PC-9 (cell line): ENCODE measurements at regions not wholly inside any gene's neighbourhood (a gene's known extent, or its start where the extent isn't known, plus 50 kb on each side); places are given as distances from the start of the nearest gene placed in this dataset.

ENCODE experiments used
- CTCF ChIP-seq: fragments of 200-600 bp; sonication (generic); conservative IDR thresholded peaks from 2 replicates; pipeline ENCODE4 v1.6.1; 2017; ENCODE audit warnings: mixed run types, antibody characterized with exemption, mild to moderate bottlenecking, moderate library complexity
- EZH2 ChIP-seq: fragments of 200-600 bp; sonication (generic); IDR thresholded peaks from 2 replicates; pipeline ENCODE4 v1.8.0; 2017; ENCODE audit warnings: antibody characterized with exemption, low read depth

GRCh38 chr5:5925191-5925590, 453.2 kb downstream of the MED10 start:
- TF ChIP-seq EZH2 (no peak), CTCF (no peak)
